ENCODE measurements at regions not wholly inside any gene's neighbourhood (a gene's known extent, or its start where the extent isn't known, plus 50 kb on each side); places are given as distances from the start of the nearest gene placed in this dataset.

DNA sequence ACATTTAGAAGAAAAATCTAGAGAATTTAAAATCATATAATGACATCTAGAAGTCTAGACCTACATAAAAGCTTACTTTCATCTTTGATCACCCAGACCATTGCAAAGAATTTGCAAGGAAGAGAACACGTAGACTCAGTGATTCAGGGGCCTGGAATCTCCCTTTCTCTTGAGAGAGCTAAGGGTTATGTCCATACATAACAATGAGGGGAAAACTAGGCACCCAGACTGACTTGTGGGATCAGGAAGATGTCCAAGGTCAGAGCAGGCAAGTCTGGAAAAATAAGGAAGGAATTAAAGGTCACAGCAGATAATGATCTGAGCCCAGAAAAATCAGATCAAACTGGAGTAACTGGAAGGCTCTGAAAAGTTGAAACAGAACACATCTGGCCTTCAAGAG lies 198.4 kb upstream of the SFRP2 start:
- Histone ChIP-seq H3K9me3 (ENCODE audit: control insufficient read depth, insufficient read depth, low read length) (no peaks in the 10 kb centered on the region), H3K27ac (ENCODE audit: low read length) (no peak overlapping the region), H3K36me3 (ENCODE audit: control insufficient read depth, insufficient read depth, low read length) (no peaks in the 10 kb centered on the region), H3K4me3 (ENCODE audit: low read length) (no peak overlapping the region), H3K4me1 (ENCODE audit: control insufficient read depth, insufficient read depth, low read length) (no peaks in the 10 kb centered on the region), H3K27me3 (ENCODE audit: control insufficient read depth, insufficient read depth, low read length) (no peaks in the 10 kb centered on the region)
- 67% methylated on average over 1 of the region's 1 CpG for WGBS (ENCODE audit: insufficient coverage)
- Mint-ChIP-seq H3K27ac (no peak overlapping the region), H3K4me1 (no peaks in the 10 kb centered on the region), H3K4me3 (no peak overlapping the region), H3K36me3 (no peaks in the 10 kb centered on the region), H3K9me3 (peaks cover 3 to 4% of the 10 kb centered on the region in 2 donors), H3K27me3 (ENCODE audit: low read depth in 2 of 2) (peaks cover 0 to 4% of the 10 kb centered on the region in 2 donors)
- intact Hi-C loops (cut with micrococcal nuclease) = no loop called here
- DNase-seq (no peak), ATAC-seq (no peak)
- TF ChIP-seq, protein P1, sequence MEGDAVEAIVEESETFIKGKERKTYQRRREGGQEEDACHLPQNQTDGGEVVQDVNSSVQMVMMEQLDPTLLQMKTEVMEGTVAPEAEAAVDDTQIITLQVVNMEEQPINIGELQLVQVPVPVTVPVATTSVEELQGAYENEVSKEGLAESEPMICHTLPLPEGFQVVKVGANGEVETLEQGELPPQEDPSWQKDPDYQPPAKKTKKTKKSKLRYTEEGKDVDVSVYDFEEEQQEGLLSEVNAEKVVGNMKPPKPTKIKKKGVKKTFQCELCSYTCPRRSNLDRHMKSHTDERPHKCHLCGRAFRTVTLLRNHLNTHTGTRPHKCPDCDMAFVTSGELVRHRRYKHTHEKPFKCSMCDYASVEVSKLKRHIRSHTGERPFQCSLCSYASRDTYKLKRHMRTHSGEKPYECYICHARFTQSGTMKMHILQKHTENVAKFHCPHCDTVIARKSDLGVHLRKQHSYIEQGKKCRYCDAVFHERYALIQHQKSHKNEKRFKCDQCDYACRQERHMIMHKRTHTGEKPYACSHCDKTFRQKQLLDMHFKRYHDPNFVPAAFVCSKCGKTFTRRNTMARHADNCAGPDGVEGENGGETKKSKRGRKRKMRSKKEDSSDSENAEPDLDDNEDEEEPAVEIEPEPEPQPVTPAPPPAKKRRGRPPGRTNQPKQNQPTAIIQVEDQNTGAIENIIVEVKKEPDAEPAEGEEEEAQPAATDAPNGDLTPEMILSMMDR (IDR thresholded peaks at IDR 0.05) = no peak

DNA sequence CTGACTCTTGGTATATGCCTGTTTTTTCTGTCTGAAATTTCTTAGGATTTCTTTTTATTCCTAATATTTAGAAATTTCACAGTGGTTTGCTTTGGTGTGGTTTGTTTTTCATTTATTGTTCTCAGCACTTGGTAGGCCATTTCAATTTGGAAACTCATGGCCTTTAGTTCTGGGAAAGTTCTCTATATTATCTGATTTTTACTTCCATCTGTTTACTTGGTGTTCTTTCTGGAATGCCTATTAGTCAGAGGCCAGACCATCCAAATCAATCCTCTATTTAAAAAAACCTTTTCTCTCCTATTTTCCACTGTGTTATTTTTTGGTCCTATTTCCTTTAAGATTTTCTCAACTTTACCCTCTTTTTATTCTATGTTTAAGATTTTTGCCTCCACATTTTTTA lies 188.1 kb upstream of the SFRP2 start:
- Mint-ChIP-seq H3K27ac (no peak overlapping the region), H3K4me1 (no peaks in the 10 kb centered on the region), H3K4me3 (no peak overlapping the region), H3K27me3 (ENCODE audit: low read depth in 2 of 2) (peaks cover 0 to 3% of the 10 kb centered on the region in 2 donors), H3K36me3 (no peaks in the 10 kb centered on the region), H3K9me3 (peaks cover 0 to 6% of the 10 kb centered on the region in 2 donors)
- Histone ChIP-seq H3K27me3 (ENCODE audit: control insufficient read depth, insufficient read depth, low read length) (no peaks in the 10 kb centered on the region), H3K9me3 (ENCODE audit: control insufficient read depth, insufficient read depth, low read length) (no peaks in the 10 kb centered on the region), H3K27ac (ENCODE audit: low read length) (no peak overlapping the region), H3K36me3 (ENCODE audit: control insufficient read depth, insufficient read depth, low read length) (no peaks in the 10 kb centered on the region), H3K4me1 (ENCODE audit: control insufficient read depth, insufficient read depth, low read length) (no peaks in the 10 kb centered on the region), H3K4me3 (ENCODE audit: low read length) (no peak overlapping the region)
- DNase-seq (no peak), ATAC-seq (no peak)
- TF ChIP-seq, protein P1 (IDR thresholded peaks at IDR 0.05) = no peak
- intact Hi-C loops (cut with micrococcal nuclease) = no loop called here

DNA sequence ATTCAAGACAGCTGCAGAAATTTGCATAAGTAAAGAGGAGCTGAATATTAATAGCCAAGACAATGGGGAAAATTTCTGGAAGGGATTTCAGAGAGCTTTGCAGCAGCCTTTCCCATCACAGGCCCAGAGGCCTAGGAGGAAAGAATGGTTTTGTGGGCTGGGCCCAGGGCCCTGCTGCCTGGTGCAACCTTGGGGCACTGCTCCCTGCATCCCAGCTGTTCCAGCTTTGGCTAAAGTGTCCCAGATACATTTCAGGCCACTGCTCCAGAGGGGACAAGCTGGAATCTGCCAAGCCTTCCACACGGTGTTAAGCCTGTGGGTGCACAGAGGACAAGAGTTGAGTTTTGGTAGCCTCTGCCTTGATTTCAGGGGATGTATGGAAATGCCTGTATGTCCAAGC lies 185.6 kb upstream of the SFRP2 start:
- TF ChIP-seq, protein P1 (IDR thresholded peaks at IDR 0.05) = no peak
- DNase-seq (no peak), ATAC-seq (no peak)
- Histone ChIP-seq H3K4me3 (ENCODE audit: low read length) (no peak overlapping the region), H3K36me3 (ENCODE audit: control insufficient read depth, insufficient read depth, low read length) (no peaks in the 10 kb centered on the region), H3K4me1 (ENCODE audit: control insufficient read depth, insufficient read depth, low read length) (no peaks in the 10 kb centered on the region), H3K9me3 (ENCODE audit: control insufficient read depth, insufficient read depth, low read length) (no peaks in the 10 kb centered on the region), H3K27me3 (ENCODE audit: control insufficient read depth, insufficient read depth, low read length) (no peaks in the 10 kb centered on the region), H3K27ac (ENCODE audit: low read length) (no peak overlapping the region)
- intact Hi-C loops (cut with micrococcal nuclease) = no loop called here
- no peaks in the 10 kb centered on the region for H3K4me1 Mint-ChIP-seq
- WGBS (ENCODE audit: insufficient coverage) = 95% methylated on average over 1 of the region's 1 CpG
- peaks cover 0 to 3% of the 10 kb centered on the region in 2 donors for H3K27me3 Mint-ChIP-seq (ENCODE audit: low read depth in 2 of 2)
- no peak overlapping the region for H3K4me3 Mint-ChIP-seq
- H3K36me3 Mint-ChIP-seq = no peaks in the 10 kb centered on the region
- no peak overlapping the region for H3K27ac Mint-ChIP-seq
- H3K9me3 Mint-ChIP-seq = peaks cover 0 to 6% of the 10 kb centered on the region in 2 donors

- H3K4me1 ChIP-seq (ENCODE audit: control insufficient read depth, insufficient read depth, low read length) = no peaks in the 10 kb centered on the region
- no peaks in the 10 kb centered on the region for H3K4me1 Mint-ChIP-seq
- H3K27ac Mint-ChIP-seq = no peak overlapping the region
- H3K9me3 Mint-ChIP-seq = peaks cover 0 to 6% of the 10 kb centered on the region in 2 donors
- 39% methylated on average over 3 of the region's 4 CpGs for WGBS (ENCODE audit: insufficient coverage)
- peaks cover 0 to 3% of the 10 kb centered on the region in 2 donors for H3K27me3 Mint-ChIP-seq (ENCODE audit: low read depth in 2 of 2)
- TF ChIP-seq, protein P1 (IDR thresholded peaks at IDR 0.05) = no peak
- no peak overlapping the region for H3K4me3 Mint-ChIP-seq
- H3K36me3 ChIP-seq (ENCODE audit: control insufficient read depth, insufficient read depth, low read length) = no peaks in the 10 kb centered on the region
- ATAC-seq (no peak), DNase-seq (no peak)
- intact Hi-C loops (cut with micrococcal nuclease) = no loop called here
- H3K36me3 Mint-ChIP-seq = no peaks in the 10 kb centered on the region
- H3K4me3 ChIP-seq (ENCODE audit: low read length) = no peak overlapping the region
- H3K27me3 ChIP-seq (ENCODE audit: control insufficient read depth, insufficient read depth, low read length) = no peaks in the 10 kb centered on the region
- H3K9me3 ChIP-seq (ENCODE audit: control insufficient read depth, insufficient read depth, low read length) = no peaks in the 10 kb centered on the region
- H3K27ac ChIP-seq (ENCODE audit: low read length) = no peak overlapping the region
Measured at GRCh38 chr4:153973942-153974341, 185.1 kb upstream of the SFRP2 start.

Measured in natural killer cell (primary cell).